HG02885 (cell line): ENCODE measurements at regions not wholly inside any gene's neighbourhood (a gene's known extent, or its start where the extent isn't known, plus 50 kb on each side); places are given as distances from the start of the nearest gene placed in this dataset.

Source experiments
- ATAC-seq: cut with Tn5 transposase; IDR thresholded peaks from one replicate; pipeline ENCODE4 v1.9.1; 2021; ENCODE audit warnings: mild to moderate bottlenecking; ENCODE audit not compliant: unreplicated experiment, poor library complexity

- no peak for ATAC-seq
Measured at GRCh38 chr15:45743426-45744235, 108.8 kb downstream of the SQOR start.

GRCh38 chr15:45744236-45744589 lies 109.4 kb downstream of the SQOR start:
- ATAC-seq, result no peak

DNA sequence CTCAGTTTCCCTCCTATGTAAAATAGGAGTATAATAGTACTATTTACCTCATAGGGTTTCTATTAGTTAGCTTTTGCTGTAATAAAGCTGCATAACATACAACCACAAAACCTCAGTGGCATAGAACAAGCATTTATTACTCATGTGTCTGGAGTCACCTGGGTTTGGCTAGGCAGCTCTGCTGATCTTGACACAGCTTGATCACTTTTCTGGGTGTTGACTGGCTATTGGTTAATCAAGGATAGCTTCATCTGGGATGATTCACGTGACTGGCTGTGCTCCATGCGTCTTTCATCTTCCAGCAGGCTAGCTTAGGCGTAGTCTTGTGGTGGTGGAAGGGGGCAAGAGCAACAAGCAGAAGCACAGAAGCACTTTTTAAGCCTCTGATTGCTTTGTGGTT lies 112.6 kb downstream of the SQOR start:
- ATAC-seq, result no peak

- no peak for ATAC-seq
Measured at GRCh38 chr15:45751629-45752028, 116.8 kb downstream of the SQOR start.

DNA sequence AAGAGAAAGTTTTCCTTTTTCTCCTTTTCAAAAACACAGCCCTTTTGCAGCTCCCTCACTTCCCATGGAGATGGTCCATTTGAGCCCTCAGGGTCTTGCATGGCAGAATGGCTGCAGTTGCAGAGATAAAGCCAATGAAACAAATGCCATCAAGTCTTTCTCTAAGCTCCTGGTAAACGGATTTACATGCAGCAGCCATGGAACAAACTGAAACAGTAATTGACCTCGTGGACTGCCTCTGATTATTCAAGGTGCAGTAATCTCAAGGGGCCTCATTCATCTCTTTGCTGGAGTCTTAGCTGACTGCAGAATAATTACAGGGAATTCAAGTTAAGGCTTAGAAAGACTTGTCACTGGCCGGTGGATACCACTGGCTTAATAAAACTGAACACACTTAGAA lies 125.1 kb downstream of the SQOR start:
- no peak for ATAC-seq

DNA sequence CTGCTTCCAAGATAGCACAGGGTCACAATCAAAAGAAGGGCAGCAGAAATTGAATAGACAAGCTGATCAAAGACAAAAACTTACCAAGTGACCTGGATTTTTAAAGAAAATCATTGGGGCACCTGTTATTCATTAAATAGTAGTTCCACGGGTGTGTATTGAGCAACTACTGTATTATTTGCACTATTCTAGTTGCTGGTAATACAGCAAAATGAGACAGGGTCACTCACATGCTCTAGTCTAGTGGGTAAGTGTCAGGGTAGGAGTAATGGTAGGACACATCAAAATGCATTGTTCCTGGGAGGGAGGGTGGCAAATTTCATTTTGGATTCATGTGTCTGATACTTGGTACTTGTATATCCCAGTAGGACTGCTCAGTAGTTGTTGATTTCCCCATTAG lies 127.9 kb downstream of the SQOR start:
- no peak for ATAC-seq

- no peak for ATAC-seq
Measured at GRCh38 chr15:45763170-45763869, 128.5 kb downstream of the SQOR start.

- ATAC-seq, result no peak
Measured at GRCh38 chr15:45773149-45773548, 138.3 kb downstream of the SQOR start.

DNA sequence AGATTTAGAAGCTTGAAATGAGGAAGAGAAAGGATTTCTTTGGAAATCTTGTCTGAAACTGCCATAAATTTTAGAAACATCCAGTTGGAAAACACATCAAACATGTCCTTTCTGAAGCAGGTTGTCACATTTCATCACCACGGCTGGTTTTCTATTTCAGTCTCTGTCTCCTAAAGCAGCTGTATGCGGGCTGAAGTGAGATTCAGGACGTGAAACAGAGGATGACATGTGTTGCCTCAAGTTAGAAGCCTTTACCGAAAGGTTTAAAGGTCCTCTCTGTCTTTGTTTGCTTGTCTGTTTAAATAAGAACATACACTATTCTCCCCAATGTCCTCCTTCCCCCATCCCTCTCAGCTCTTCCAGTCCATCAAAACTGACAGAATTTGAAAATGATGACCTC lies 141.9 kb downstream of the SQOR start:
- no peak for ATAC-seq

GRCh38 chr15:45777781-45778180 lies 143.0 kb downstream of the SQOR start:
- ATAC-seq, result no peak

DNA sequence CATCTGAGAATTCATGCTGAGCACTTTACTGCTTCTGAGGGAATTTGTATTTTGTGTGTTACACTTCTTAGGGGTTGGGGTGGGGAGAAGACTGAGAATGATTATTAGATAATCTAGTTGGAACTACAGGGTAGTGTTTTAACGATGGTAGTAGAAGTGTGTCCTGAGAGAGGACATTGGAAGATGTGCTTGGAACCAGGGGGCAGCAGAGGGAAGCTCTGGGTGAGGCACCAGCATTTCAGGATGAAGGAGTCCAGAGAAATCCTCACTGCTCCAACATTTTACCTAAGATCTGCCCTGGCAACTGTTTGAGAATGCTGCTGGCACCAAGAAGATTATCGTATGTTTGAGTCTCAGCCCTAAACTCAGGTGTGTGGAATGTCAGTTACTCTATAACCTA lies 145.5 kb downstream of the SQOR start:
- ATAC-seq, result no peak

GRCh38 chr15:45784656-45785055 lies 149.8 kb downstream of the SQOR start:
- ATAC-seq, result no peak

DNA sequence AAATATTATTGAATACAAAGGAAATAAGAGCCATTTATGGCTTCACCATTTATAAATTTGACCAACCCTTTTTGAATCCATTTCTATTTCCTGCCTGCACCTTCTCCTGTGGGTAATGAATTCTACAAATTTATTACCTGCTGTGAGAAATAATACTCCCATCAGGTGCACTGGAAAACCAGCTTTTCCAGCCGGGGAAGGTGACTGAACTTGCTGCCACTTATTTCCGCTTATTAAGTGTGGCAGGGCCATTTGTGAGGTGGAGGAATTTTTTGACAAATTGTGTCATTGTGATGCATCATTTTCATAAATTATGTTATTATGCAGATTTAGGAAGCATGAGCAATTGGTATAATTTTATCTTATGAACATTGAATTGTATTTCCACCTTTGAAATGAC lies 151.1 kb downstream of the SQOR start:
- no peak for ATAC-seq

DNA sequence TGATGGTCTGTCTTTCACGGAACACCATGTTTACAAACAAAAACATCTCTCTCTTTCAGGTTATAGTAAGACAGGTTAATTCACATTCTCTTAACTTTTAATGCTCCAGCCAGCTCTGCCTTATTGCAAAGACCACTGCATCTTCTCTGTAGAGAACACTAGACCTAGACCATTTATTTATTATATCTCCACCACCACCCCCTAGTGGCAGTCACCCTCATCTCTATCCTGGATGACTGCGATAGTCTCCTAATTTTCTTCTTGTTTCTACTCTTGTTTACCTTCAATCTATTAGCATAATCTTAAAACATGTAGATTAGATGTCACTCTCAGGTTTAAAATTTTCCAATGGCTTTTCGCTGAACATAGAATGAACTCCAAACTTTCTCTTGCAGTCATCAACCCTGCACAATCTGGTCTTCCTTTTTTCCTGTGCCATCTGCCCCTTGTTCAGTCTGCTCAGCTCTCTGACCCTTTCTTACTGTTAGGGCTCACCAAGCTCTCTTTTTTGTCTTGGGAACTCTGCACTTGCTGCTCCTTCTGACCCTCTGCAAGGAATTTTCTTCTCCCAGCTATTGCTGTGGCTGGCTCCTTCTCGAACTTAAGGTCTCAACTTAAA lies 155.6 kb downstream of the SQOR start:
- ATAC-seq, result peak; percentile 79

- no peak for ATAC-seq
Measured at GRCh38 chr15:45794304-45794703, 159.5 kb downstream of the SQOR start.

DNA sequence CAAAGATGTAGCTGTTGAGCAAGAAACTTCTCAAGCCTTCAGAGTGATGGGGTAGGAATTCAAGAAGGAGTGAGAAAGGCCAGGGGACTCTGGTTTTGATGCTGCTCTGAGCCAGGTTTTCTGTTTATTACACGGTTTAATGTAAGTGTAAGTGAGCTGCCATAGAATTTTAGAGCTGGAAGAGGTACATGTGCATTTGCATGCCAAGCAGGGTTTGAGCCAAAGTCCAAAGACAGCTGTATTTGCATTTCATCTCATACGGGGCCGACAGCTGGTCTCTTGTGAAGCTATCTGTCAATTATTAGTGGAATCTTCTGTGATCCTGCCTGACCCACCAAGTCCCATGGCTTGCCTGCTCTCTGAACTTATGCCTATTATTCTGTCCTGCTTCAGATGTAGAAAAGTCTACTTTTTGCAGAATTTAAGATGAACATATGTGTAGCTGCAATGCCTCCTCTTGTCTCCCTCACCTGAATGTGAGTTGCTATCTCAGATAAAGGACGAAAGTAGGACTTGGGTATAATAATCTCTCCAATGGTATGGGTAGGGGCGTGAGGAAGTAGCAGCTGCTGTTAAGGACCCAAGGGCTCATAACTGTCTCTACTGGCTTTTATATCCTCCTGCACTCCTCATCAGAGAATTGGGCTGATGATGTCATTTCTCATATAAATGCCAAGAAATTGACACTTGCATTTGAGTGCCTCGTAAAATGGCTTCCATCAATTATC lies 160.0 kb downstream of the SQOR start:
- ATAC-seq, result no peak

DNA sequence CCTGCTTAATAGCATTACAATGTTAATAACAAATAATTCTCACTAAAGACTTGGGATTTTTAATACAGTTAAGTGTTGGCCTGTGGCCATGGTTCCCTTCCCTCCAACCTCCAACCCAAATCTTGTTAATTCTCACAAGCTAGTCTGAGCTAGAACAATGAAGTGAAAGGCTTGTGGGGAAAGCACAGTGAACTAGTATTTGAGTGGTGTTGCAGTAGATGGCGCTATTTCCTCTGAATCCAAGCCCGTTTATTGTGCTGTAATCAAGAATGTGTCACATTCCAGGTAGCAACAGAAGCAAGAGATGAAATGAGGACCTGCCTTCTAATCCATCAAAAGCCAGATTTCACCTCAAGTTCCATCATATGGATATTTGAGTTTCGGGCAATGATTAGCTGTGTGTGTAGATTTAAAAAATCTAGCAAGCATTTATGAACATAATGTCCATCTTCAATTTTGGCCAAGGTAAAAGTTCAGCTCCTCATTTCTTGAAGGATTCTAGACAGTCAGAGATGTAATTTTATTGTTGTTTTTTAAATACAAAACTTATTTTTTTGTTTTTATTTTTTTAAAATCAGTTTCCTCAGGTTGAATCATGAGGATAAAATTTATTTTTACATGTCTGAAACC lies 160.7 kb downstream of the SQOR start:
- peak; percentile 33 for ATAC-seq

DNA sequence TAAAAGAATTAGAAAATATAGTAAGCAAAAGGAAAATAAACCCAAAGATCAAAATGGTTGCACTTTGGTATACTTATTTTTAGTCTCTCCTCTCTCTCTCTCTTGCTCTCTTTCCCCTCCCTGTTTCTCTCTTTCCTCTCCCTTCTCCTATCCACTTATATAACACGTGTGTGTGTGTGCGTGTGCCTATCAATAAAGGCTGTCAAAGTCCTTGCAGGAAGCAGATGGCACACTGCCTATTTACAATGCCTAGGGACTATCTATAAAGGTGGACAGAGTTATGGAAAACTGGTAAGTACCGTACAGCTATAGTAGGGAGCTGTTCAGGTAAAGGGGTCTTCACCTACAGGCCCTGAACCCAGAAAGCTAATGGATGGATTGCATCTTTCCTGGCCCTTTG lies 161.6 kb downstream of the SQOR start:
- no peak for ATAC-seq

DNA sequence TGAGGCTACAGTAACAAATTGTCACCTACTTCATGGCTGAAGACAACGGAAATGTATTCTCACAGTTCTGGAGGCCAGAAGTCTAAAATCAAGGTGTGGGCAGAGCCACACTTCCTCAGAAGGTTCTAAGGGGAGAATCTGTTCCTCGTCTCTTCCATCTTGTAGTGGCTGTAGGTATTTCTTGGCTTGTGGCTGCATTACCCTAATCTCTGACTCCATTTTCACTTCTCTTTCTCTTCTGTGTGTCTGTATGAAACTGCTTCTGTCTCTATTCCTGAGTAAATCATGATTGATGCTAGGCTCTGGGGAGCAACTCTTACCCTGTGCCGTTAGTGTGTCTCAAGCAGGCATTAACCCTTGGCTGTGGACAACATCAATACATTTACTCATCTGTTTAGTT lies 164.7 kb downstream of the SQOR start:
- ATAC-seq, result peak; percentile 74

DNA sequence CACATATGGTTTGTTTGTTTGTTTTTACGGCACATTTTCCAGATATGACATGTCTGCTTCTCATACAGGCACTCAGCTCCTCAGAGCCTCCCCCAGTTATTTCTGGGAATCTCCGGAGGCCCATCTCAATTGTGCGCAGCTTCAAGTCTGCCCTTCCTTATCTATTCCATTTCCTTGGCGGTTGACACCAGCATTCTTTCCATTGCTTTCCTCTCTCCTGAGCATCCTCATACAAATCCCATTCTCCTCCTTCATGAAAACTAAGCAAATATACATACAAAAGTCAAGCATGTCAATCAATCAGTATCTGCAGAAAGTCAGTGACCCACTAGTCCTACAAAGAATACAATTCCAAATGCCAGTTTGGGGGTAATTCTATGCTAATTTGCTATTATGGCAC lies 166.7 kb downstream of the SQOR start:
- no peak for ATAC-seq
